ENCODE measurements at regions not wholly inside any gene's neighbourhood (a gene's known extent, or its start where the extent isn't known, plus 50 kb on each side); places are given as distances from the start of the nearest gene placed in this dataset.

GRCh38 chr9:8133606-8134005, 334.0 kb upstream of the DMAC1 start:
- Histone ChIP-seq H3K27me3 (ENCODE audit: control insufficient read depth in 1 of 2, insufficient read depth in 2 of 2, low read length in 2 of 2) (no peaks in the 10 kb centered on the region), H3K4me3 (ENCODE audit: low read depth in 1 of 2, low read length in 2 of 2) (no peak overlapping the region), H3K9me3 (ENCODE audit: control insufficient read depth in 2 of 2, insufficient read depth in 1 of 2, low read depth in 1 of 2, low read length in 1 of 2) (no peaks in the 10 kb centered on the region), H3K36me3 (ENCODE audit: control insufficient read depth in 2 of 2, insufficient read depth in 2 of 2, low read length in 1 of 2) (no peaks in the 10 kb centered on the region), H3K4me1 (ENCODE audit: control insufficient read depth in 2 of 2, insufficient read depth in 2 of 2, low read length in 1 of 2) (no peaks in the 10 kb centered on the region), H3K27ac (ENCODE audit: low read depth in 2 of 2, low read length in 1 of 2) (no peak overlapping the region)
- 46 to 57% methylated on average over 2 of the region's 2 CpGs for whole genome bisulfite sequencing, 2 donors

- Histone ChIP-seq H3K36me3 (ENCODE audit: control insufficient read depth in 2 of 2, insufficient read depth in 2 of 2, low read length in 1 of 2) (no peaks in the 10 kb centered on the region), H3K4me1 (ENCODE audit: control insufficient read depth in 2 of 2, insufficient read depth in 2 of 2, low read length in 1 of 2) (no peaks in the 10 kb centered on the region), H3K27ac (ENCODE audit: low read depth in 2 of 2, low read length in 1 of 2) (no peak overlapping the region), H3K4me3 (ENCODE audit: low read depth in 1 of 2, low read length in 2 of 2) (no peak overlapping the region), H3K9me3 (ENCODE audit: control insufficient read depth in 2 of 2, insufficient read depth in 1 of 2, low read depth in 1 of 2, low read length in 1 of 2) (no peaks in the 10 kb centered on the region), H3K27me3 (ENCODE audit: control insufficient read depth in 1 of 2, insufficient read depth in 2 of 2, low read length in 2 of 2) (no peaks in the 10 kb centered on the region)
- whole genome bisulfite sequencing, 2 donors: 64 to 65% methylated on average over 1 of the region's 1 CpG
Measured at GRCh38 chr9:8115570-8115969, 316.0 kb upstream of the DMAC1 start.

- H3K4me1 ChIP-seq (ENCODE audit: control insufficient read depth in 2 of 2, insufficient read depth in 2 of 2, low read length in 1 of 2): no peaks in the 10 kb centered on the region
- 0% methylated on average over 1 of the region's 1 CpG for WGBS, 2 donors
- H3K9me3 ChIP-seq (ENCODE audit: control insufficient read depth in 2 of 2, insufficient read depth in 1 of 2, low read depth in 1 of 2, low read length in 1 of 2): no peaks in the 10 kb centered on the region
Measured at GRCh38 chr9:8114826-8115225, 315.2 kb upstream of the DMAC1 start.

DNA sequence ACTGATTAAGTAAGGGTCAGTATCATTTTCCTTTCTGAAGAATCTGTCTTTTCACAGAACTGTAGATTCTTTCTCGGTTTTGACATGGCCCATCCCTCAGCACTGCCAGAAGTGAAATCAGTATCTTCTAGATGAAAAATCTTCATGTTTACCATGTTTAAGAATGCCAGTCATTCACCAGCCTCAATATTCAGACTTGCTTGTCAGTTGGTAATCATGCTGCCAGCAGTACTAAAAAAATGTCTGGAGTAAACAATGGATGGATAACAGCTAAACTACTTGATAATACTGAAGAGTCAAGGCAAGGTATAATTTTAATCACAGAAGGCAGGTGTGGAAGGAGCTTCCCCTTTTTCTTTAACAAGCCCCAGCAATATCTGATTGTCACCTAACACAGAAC, 306.8 kb upstream of the DMAC1 start:
- Histone ChIP-seq H3K27ac (ENCODE audit: low read depth in 2 of 2, low read length in 1 of 2) (no peak overlapping the region), H3K4me3 (ENCODE audit: low read depth in 1 of 2, low read length in 2 of 2) (no peak overlapping the region), H3K9me3 (ENCODE audit: control insufficient read depth in 2 of 2, insufficient read depth in 1 of 2, low read depth in 1 of 2, low read length in 1 of 2) (no peaks in the 10 kb centered on the region), H3K27me3 (ENCODE audit: control insufficient read depth in 1 of 2, insufficient read depth in 2 of 2, low read length in 2 of 2) (no peaks in the 10 kb centered on the region), H3K4me1 (ENCODE audit: control insufficient read depth in 2 of 2, insufficient read depth in 2 of 2, low read length in 1 of 2) (no peaks in the 10 kb centered on the region), H3K36me3 (ENCODE audit: control insufficient read depth in 2 of 2, insufficient read depth in 2 of 2, low read length in 1 of 2) (no peaks in the 10 kb centered on the region)
- 62 to 80% methylated on average over 1 of the region's 1 CpG for WGBS, 2 donors

More at GRCh38 chr9:8114826-8115225, 315.2 kb upstream of the DMAC1 start:
- Histone ChIP-seq H3K27me3 (ENCODE audit: control insufficient read depth in 1 of 2, insufficient read depth in 2 of 2, low read length in 2 of 2) (no peaks in the 10 kb centered on the region), H3K36me3 (ENCODE audit: control insufficient read depth in 2 of 2, insufficient read depth in 2 of 2, low read length in 1 of 2) (no peaks in the 10 kb centered on the region), H3K4me3 (ENCODE audit: low read depth in 1 of 2, low read length in 2 of 2) (no peak overlapping the region), H3K27ac (ENCODE audit: low read depth in 2 of 2, low read length in 1 of 2) (no peak overlapping the region)

DNA sequence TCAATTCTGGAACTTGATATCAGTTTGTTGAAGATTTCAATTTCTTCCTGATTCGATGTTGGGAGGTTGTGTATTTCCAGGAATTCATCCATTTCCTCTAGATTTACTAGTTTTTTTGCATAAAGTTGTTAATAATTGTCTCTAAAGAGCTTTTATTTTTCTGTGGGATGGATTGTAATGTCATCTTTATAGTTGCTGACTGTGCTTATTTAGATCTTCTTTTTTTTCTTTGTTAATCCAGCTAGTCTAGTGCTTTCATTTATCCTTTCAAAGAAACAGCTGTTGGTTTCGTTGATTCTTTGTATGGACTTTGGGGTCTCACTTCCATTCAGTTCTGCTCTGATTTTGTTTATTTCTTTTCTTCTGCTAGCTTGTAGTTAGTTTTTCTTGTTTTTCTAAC, 302.0 kb upstream of the DMAC1 start:
- Histone ChIP-seq H3K9me3 (ENCODE audit: control insufficient read depth in 2 of 2, insufficient read depth in 1 of 2, low read depth in 1 of 2, low read length in 1 of 2) (no peaks in the 10 kb centered on the region), H3K27ac (ENCODE audit: low read depth in 2 of 2, low read length in 1 of 2) (no peak overlapping the region), H3K4me1 (ENCODE audit: control insufficient read depth in 2 of 2, insufficient read depth in 2 of 2, low read length in 1 of 2) (no peaks in the 10 kb centered on the region), H3K27me3 (ENCODE audit: control insufficient read depth in 1 of 2, insufficient read depth in 2 of 2, low read length in 2 of 2) (no peaks in the 10 kb centered on the region), H3K4me3 (ENCODE audit: low read depth in 1 of 2, low read length in 2 of 2) (no peak overlapping the region), H3K36me3 (ENCODE audit: control insufficient read depth in 2 of 2, insufficient read depth in 2 of 2, low read length in 1 of 2) (no peaks in the 10 kb centered on the region)
- WGBS, 2 donors: 57 to 61% methylated on average over 2 of the region's 2 CpGs

DNA sequence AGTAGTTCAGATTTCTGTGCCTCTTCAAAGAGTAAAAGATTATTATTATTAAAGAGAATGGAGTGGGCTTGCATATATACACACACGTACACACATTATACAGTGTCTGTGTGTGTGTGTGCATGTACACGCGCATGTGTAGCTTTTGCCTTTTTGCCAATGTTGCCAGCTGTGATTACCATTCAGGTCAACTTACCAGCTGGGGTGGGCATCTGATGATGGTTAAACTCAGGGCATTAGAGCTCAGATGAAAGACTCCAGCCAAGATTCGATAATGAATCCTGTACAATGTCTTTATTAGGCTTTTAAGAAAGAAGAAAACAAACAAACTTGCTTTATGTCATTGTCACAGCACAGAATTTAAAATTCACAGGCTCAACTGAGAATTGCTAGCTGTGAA, 296.5 kb upstream of the DMAC1 start:
- no peaks in the 10 kb centered on the region for H3K4me1 ChIP-seq (ENCODE audit: control insufficient read depth in 2 of 2, insufficient read depth in 2 of 2, low read length in 1 of 2)
- H3K27ac ChIP-seq (ENCODE audit: low read depth in 2 of 2, low read length in 1 of 2): no peak overlapping the region
- H3K27me3 ChIP-seq (ENCODE audit: control insufficient read depth in 1 of 2, insufficient read depth in 2 of 2, low read length in 2 of 2): no peaks in the 10 kb centered on the region
- H3K4me3 ChIP-seq (ENCODE audit: low read depth in 1 of 2, low read length in 2 of 2): no peak overlapping the region
- no peaks in the 10 kb centered on the region for H3K36me3 ChIP-seq (ENCODE audit: control insufficient read depth in 2 of 2, insufficient read depth in 2 of 2, low read length in 1 of 2)
- H3K9me3 ChIP-seq (ENCODE audit: control insufficient read depth in 2 of 2, insufficient read depth in 1 of 2, low read depth in 1 of 2, low read length in 1 of 2): no peaks in the 10 kb centered on the region
- 89 to 93% methylated on average over 4 of the region's 4 CpGs for WGBS, 2 donors

GRCh38 chr9:8095672-8096086, 296.1 kb upstream of the DMAC1 start:
- no peaks in the 10 kb centered on the region for H3K4me1 ChIP-seq (ENCODE audit: control insufficient read depth in 2 of 2, insufficient read depth in 2 of 2, low read length in 1 of 2)
- H3K9me3 ChIP-seq (ENCODE audit: control insufficient read depth in 2 of 2, insufficient read depth in 1 of 2, low read depth in 1 of 2, low read length in 1 of 2): no peaks in the 10 kb centered on the region

GRCh38 chr9:8088477-8088876, 288.9 kb upstream of the DMAC1 start:
- no peak overlapping the region for H3K27ac ChIP-seq (ENCODE audit: low read depth in 2 of 2, low read length in 1 of 2)
- no peaks in the 10 kb centered on the region for H3K36me3 ChIP-seq (ENCODE audit: control insufficient read depth in 2 of 2, insufficient read depth in 2 of 2, low read length in 1 of 2)
- no peak overlapping the region for H3K4me3 ChIP-seq (ENCODE audit: low read depth in 1 of 2, low read length in 2 of 2)
- H3K9me3 ChIP-seq (ENCODE audit: control insufficient read depth in 2 of 2, insufficient read depth in 1 of 2, low read depth in 1 of 2, low read length in 1 of 2): peaks cover 0 to 4% of the 10 kb centered on the region in 2 donors
- H3K4me1 ChIP-seq (ENCODE audit: control insufficient read depth in 2 of 2, insufficient read depth in 2 of 2, low read length in 1 of 2): no peaks in the 10 kb centered on the region
- H3K27me3 ChIP-seq (ENCODE audit: control insufficient read depth in 1 of 2, insufficient read depth in 2 of 2, low read length in 2 of 2): no peaks in the 10 kb centered on the region

More at GRCh38 chr9:8095672-8096086, 296.1 kb upstream of the DMAC1 start:
- H3K27ac ChIP-seq (ENCODE audit: low read depth in 2 of 2, low read length in 1 of 2): no peak overlapping the region
- no peaks in the 10 kb centered on the region for H3K36me3 ChIP-seq (ENCODE audit: control insufficient read depth in 2 of 2, insufficient read depth in 2 of 2, low read length in 1 of 2)
- H3K27me3 ChIP-seq (ENCODE audit: control insufficient read depth in 1 of 2, insufficient read depth in 2 of 2, low read length in 2 of 2): no peaks in the 10 kb centered on the region
- H3K4me3 ChIP-seq (ENCODE audit: low read depth in 1 of 2, low read length in 2 of 2): no peak overlapping the region
- WGBS, 2 donors: 70 to 72% methylated on average over 3 of the region's 3 CpGs

GRCh38 chr9:8085986-8086385, 286.4 kb upstream of the DMAC1 start:
- Histone ChIP-seq H3K27ac (ENCODE audit: low read depth in 2 of 2, low read length in 1 of 2) (no peak overlapping the region), H3K27me3 (ENCODE audit: control insufficient read depth in 1 of 2, insufficient read depth in 2 of 2, low read length in 2 of 2) (no peaks in the 10 kb centered on the region), H3K4me3 (ENCODE audit: low read depth in 1 of 2, low read length in 2 of 2) (no peak overlapping the region), H3K36me3 (ENCODE audit: control insufficient read depth in 2 of 2, insufficient read depth in 2 of 2, low read length in 1 of 2) (no peaks in the 10 kb centered on the region), H3K4me1 (ENCODE audit: control insufficient read depth in 2 of 2, insufficient read depth in 2 of 2, low read length in 1 of 2) (no peaks in the 10 kb centered on the region), H3K9me3 (ENCODE audit: control insufficient read depth in 2 of 2, insufficient read depth in 1 of 2, low read depth in 1 of 2, low read length in 1 of 2) (peaks cover 0 to 4% of the 10 kb centered on the region in 2 donors)
- WGBS, 2 donors: 63 to 95% methylated on average over 1 of the region's 1 CpG

- no peaks in the 10 kb centered on the region for H3K36me3 ChIP-seq (ENCODE audit: control insufficient read depth in 2 of 2, insufficient read depth in 2 of 2, low read length in 1 of 2)
- H3K9me3 ChIP-seq (ENCODE audit: control insufficient read depth in 2 of 2, insufficient read depth in 1 of 2, low read depth in 1 of 2, low read length in 1 of 2): no peaks in the 10 kb centered on the region
- H3K27me3 ChIP-seq (ENCODE audit: control insufficient read depth in 1 of 2, insufficient read depth in 2 of 2, low read length in 2 of 2): no peaks in the 10 kb centered on the region
- 44 to 63% methylated on average over 7 of the region's 7 CpGs for WGBS, 2 donors
- H3K4me3 ChIP-seq (ENCODE audit: low read depth in 1 of 2, low read length in 2 of 2): no peak overlapping the region
- H3K27ac ChIP-seq (ENCODE audit: low read depth in 2 of 2, low read length in 1 of 2): no peak overlapping the region
- H3K4me1 ChIP-seq (ENCODE audit: control insufficient read depth in 2 of 2, insufficient read depth in 2 of 2, low read length in 1 of 2): peaks cover 0 to 3% of the 10 kb centered on the region in 2 donors
Measured at GRCh38 chr9:8078641-8079140, 279.1 kb upstream of the DMAC1 start.
